GM19239 (cell line): ENCODE measurements at regions not wholly inside any gene's neighbourhood (a gene's known extent, or its start where the extent isn't known, plus 50 kb on each side); places are given as distances from the start of the nearest gene placed in this dataset.

Experiments used
- DNase-seq: peaks from one replicate; pipeline ENCODE4 v3.0.0; 2011; ENCODE audit warnings: low spot score; ENCODE audit not compliant: insufficient read length
- FAIRE-seq: peaks from 2 replicates; lab custom pipeline; 2011; peaks lifted over from hg19 to GRCh38; lab: Jason Lieb, UNC

- FAIRE-seq (no peak), DNase-seq (no peak)
Measured at GRCh38 chr5:90000351-90000750, 409.2 kb downstream of the CETN3 start.

DNA sequence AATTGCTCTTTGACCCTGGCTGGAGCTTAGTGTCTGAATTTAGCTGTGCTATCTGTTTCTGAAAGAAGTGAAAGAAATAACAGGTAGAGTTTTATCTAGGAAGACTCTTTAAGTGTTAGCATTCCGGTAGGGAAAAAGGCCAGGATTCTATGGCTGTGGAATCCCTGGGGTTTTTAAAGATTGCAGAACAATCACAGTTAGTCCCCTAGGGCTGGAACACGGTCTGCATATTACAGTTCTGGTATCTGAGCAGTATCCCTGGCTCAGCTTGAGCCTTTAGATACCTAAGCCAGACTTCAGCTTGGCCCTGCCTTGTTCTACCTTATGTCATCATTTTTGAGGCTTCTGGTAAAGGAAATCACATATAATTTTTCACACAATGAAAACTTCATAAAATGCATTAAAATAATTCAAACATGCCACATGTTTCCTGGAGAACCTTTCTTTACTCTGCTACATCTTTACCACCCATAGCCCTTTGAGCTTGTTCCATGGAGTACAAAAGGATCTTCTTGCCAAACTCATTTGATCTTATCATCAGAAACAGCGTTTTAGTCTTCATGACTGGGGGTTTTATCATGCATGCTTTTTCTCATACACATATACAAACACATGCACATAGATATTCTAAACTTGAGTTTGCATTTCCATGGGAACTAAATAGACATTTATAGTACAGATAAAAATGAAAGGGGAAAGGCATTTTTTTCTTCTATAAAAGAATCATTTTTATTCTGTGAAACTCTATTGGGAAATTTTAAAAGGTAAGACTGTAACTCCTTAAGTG, 410.8 kb downstream of the CETN3 start:
- no peak for FAIRE-seq
- DNase-seq, result no peak

- no peak for FAIRE-seq
- no peak for DNase-seq
Measured at GRCh38 chr5:89996890-89997289, 412.7 kb downstream of the CETN3 start.

DNA sequence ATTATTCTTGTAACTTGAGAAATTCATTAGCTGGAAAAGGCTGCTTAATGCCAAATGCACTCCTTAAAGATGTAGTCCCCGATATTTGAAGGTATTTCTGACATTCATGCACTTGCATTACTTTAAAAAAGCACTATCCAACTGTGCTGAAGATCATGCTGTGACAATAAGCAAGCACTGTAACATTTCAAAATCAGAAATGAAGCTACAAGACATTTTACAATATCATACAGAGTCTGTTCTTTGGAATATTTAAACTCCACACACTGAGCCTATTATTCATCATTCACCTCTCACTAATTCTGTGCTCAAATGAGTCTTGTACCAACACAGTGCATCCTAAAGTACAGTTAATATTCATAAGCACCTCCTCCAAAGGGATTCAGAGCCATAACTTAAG, 413.2 kb downstream of the CETN3 start:
- FAIRE-seq (no peak), DNase-seq (no peak)

GRCh38 chr5:89994266-89994665, 415.3 kb downstream of the CETN3 start:
- FAIRE-seq (no peak), DNase-seq (no peak)

DNA sequence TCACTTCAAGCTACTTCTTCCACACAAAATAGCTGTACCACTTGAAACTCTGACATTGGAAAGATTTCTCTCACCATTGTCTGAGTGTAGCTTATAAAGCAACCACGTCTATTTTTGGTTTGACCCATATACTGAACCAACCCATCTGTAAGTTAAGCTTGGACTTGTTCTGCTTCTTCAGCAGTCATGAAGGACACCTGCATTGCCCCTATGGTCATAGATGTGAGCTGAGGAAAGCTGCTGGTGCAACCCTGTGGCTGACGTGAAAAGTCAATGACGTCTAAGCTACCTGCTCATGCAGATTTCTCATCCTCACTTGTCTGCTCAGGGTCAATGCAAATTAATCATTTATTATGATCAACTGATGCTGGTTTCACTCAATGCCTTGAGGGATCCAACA, 417.4 kb downstream of the CETN3 start:
- DNase-seq, result no peak
- FAIRE-seq, result no peak

- DNase-seq (no peak), FAIRE-seq (no peak)
Measured at GRCh38 chr5:89991592-89991991, 418.0 kb downstream of the CETN3 start.

- no peak for FAIRE-seq
- no peak for DNase-seq
Measured at GRCh38 chr5:89989776-89990175, 419.8 kb downstream of the CETN3 start.

- no peak for DNase-seq
- no peak for FAIRE-seq
Measured at GRCh38 chr5:89988998-89989655, 420.4 kb downstream of the CETN3 start.

DNA sequence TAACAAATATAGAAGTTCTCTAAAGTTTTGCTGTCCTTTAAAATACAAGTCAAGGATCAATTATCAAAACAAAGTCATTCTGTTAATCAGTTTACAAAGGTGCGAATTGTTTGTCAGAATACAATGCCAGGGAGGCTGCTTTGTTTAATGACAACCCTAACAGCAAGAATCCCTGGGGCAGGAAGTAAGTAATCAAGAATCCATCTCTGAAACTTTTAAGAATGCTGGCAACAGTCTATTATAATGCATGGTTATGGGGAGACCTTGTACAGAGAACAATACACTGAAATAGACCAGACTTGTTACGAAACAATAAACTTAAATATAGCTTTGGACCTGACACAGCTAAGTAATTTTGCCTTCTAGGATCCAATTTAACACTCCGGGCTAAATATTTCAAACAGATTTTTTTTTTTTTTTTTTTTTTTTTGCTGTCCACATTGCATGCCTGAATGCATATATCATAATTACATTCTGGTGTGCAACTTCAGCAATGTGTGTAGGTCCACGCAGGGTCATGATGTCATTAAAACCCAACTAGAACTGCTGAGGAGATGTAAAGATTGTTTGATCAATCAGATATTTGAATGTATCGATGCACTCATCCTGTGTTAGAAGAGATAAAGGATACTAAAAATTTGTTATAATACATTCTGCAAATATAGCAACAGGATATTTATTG, 421.3 kb downstream of the CETN3 start:
- DNase-seq, result no peak
- FAIRE-seq, result no peak

DNA sequence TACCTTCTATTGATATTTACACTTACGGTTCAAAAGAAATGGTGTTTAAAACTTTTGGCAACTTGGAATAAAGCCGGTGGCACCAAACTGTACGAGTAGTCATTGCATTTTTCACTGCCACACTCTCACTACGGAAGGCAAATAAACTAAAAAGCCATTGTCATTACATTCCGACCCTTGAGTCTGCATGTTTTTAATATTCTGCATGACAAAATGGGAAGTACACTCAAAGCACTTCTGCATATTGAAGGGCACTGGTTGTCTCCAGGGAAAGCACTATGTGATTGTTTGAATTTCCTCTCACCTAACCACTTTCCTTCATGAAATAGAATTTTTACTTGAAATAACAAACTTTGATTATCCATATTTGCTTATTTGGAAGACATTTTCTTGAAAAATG, 426.3 kb downstream of the CETN3 start:
- FAIRE-seq (no peak), DNase-seq (no peak)

DNA sequence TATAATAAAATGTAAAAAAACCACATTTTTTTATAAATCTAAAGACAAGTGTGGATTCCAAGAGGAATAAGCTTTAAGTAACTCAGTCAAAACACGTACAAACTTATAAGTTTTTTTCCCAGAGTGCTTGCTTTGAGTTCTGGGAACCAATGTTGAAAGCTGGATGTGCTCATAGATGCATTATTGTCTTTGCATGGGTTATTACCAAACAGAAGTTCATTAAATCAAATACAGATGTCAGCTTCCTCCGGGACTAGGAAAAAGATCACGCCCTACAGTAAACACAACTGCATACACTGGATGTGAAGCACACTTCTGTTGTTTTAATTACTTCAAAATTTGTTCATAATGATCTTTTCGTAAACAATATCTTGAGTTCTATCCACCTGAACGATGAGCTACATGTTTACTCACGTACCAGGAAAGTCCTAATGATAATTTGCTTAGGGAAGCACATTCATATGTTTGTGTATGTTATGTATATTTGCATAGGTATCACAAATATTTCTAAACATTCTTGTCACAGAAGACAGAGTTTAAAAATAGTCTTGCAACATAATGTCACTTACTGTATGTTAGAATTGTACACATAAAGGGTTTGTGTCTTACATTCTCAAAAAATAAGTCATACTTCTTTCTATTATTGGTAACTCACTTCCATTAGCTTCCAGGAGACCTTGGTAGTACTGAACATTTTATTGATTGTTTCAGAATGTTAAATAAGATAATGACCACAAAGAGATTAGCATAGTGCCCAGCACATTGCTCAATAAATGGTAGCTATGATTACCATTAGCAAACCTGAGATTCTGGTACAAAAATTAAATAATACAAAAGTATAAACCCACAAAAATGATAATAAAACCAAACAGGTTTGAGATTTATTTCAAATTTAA, 427.4 kb downstream of the CETN3 start:
- DNase-seq (no peak), FAIRE-seq (no peak)

DNA sequence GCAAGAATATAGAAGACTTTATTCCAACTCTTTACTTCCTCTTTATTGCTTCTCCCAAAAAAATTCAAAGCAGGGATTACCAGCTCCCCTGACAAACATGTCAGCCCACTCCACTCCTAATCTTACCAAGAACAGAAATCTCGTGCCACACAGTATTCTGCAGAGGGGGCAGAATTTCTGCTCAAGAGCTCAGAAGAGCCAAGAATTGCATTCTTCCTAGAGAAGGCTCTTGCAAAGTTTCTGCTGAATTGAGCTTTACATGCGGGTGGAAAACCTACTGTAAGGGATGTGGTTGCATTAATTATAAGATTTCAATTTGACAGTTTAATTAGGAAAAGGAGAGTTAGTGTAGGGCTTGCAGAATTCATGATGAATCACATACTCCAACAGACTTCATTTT, 428.5 kb downstream of the CETN3 start:
- DNase-seq, result no peak
- FAIRE-seq, result no peak

DNA sequence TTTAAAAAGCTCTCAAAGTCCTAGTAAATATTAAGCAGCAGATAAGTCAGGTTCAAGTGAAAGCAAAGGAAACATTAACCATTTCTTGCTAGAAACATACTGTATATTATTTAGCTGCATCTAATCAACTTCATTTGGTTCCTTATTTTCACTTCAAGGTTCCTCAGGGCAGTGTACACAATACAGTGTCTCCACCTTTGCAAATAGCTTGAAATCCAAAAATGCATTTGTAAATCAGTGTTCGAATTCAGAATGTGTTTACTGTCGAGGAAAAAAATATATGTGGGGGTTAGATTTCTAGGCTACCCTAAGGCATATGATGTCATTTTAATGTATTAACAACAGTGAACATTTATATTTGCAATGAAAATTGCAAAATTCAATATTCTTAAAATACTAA, 436.0 kb downstream of the CETN3 start:
- DNase-seq (no peak), FAIRE-seq (no peak)

GRCh38 chr5:89972901-89973300, 436.7 kb downstream of the CETN3 start:
- DNase-seq (no peak), FAIRE-seq (no peak)

- no peak for DNase-seq
- FAIRE-seq, result no peak
Measured at GRCh38 chr5:89968958-89969381, 440.6 kb downstream of the CETN3 start.

GRCh38 chr5:89967771-89968444, 441.6 kb downstream of the CETN3 start:
- no peak for FAIRE-seq
- no peak for DNase-seq

GRCh38 chr5:89956838-89957237, 452.7 kb downstream of the CETN3 start:
- FAIRE-seq, result no peak
- DNase-seq, result no peak

GRCh38 chr5:89954916-89955315, 454.6 kb downstream of the CETN3 start:
- DNase-seq (no peak), FAIRE-seq (no peak)

- DNase-seq, result no peak
- FAIRE-seq, result no peak
Measured at GRCh38 chr5:89951876-89952275, 457.7 kb downstream of the CETN3 start.
